H1 (cell line): ENCODE measurements at regions not wholly inside any gene's neighbourhood (a gene's known extent, or its start where the extent isn't known, plus 50 kb on each side); places are given as distances from the start of the nearest gene placed in this dataset.

Experiments used
- CTCF ChIA-PET: fragments of 300-600 bp; sonication (Branson Sonifier 250); formaldehyde crosslinking; loops from one replicate; lab custom pipeline; 2021; ENCODE audit not compliant: partially characterized antibody; lab: Charles Lee
- POLR2A ChIA-PET: fragments of 300-600 bp; sonication (Branson Sonifier 250); formaldehyde crosslinking; loops from one replicate; lab custom pipeline; 2021; ENCODE audit warnings: inconsistent platforms; ENCODE audit not compliant: partially characterized antibody; lab: Charles Lee
- DNase-seq, 2 experiments: peaks; one replicate each; pipeline versions ENCODE4 v3.0.0 to v3.0.0-alpha.2; 2010 to 2022; ENCODE audit warnings: low spot score in 2 of 2, low read depth in 1 of 2, mixed read lengths in 1 of 2
- FAIRE-seq: peaks from 2 replicates; lab custom pipeline; 2011; peaks lifted over from hg19 to GRCh38; lab: Jason Lieb, UNC
- H2AFZ ChIP-seq: 2 replicates; pipeline ENCODE4 v1.8.1; 2012; ENCODE audit warnings: low read length, inconsistent platforms
- H2AK5ac ChIP-seq: 2 replicates; pipeline ENCODE4 v1.6.1; 2013; ENCODE audit warnings: low read depth, low read length
- H2BK120ac ChIP-seq: replicated peaks from 2 replicates; pipeline ENCODE3; 2013; ENCODE audit warnings: low read depth, low read length, inconsistent platforms
- H2BK12ac ChIP-seq: 2 replicates; pipeline ENCODE4 v1.6.1; 2013; ENCODE audit warnings: low read depth, low read length
- H2BK15ac ChIP-seq: 2 replicates; pipeline ENCODE4 v1.6.1; 2013; ENCODE audit warnings: low read length
- H2BK20ac ChIP-seq: 2 replicates; pipeline ENCODE4 v1.6.1; 2013; ENCODE audit warnings: low read length
- H2BK5ac ChIP-seq: 2 replicates; pipeline ENCODE4 v1.6.1; 2013; ENCODE audit warnings: low read depth, low read length
- H3K14ac ChIP-seq: 2 replicates; pipeline ENCODE4 v1.6.1; 2013; ENCODE audit warnings: inconsistent platforms; ENCODE audit not compliant: insufficient read length
- H3K18ac ChIP-seq: 2 replicates; pipeline ENCODE4 v1.6.1; 2013; ENCODE audit warnings: low read length; ENCODE audit errors: extremely low read depth
- H3K23ac ChIP-seq: 2 replicates; pipeline ENCODE4 v1.6.1; 2013; ENCODE audit warnings: inconsistent platforms; ENCODE audit not compliant: insufficient read length
- H3K23me2 ChIP-seq: 2 replicates; pipeline ENCODE4 v1.6.1; 2013; ENCODE audit warnings: low read depth, low read length
- H3K27ac ChIP-seq: 2 replicates; pipeline ENCODE4 v1.6.1; 2011; ENCODE audit warnings: low read depth, low read length, inconsistent platforms
- H3K27me3 ChIP-seq, 4 experiments: replicated peaks in 1 of 4; 1 replicate in 1 of 4; 2 replicates in 3 of 4; pipeline versions ENCODE4 v1.6.1 to v1.8.1; 2011 to 2013; ENCODE audit warnings: low read length in 3 of 4, mild to moderate bottlenecking in 3 of 4, inconsistent platforms in 2 of 4, mixed read lengths in 2 of 4, moderate library complexity in 1 of 4; ENCODE audit not compliant: control insufficient read depth in 3 of 4, insufficient read depth in 3 of 4; ENCODE audit errors: extremely low read depth in 1 of 4
- H3K36me3 ChIP-seq, 4 experiments: 2 replicates each; pipeline versions ENCODE4 v1.6.1 to v1.8.1; 2011 to 2013; ENCODE audit warnings: mild to moderate bottlenecking in 4 of 4, low read length in 3 of 4, moderate library complexity in 2 of 4, control low read depth in 1 of 4, inconsistent platforms in 1 of 4; ENCODE audit not compliant: insufficient read depth in 4 of 4, control insufficient read depth in 2 of 4
- H3K4ac ChIP-seq: replicated peaks from 2 replicates; pipeline ENCODE3; 2013; ENCODE audit warnings: low read length, low read depth, mixed read lengths, inconsistent platforms; ENCODE audit not compliant: insufficient read length
- H3K4me1 ChIP-seq, 4 experiments: replicated peaks in 1 of 4; 1 replicate in 1 of 4; 2 replicates in 3 of 4; pipeline versions ENCODE4 v1.6.1 to v1.8.1; 2011 to 2013; ENCODE audit warnings: low read length in 3 of 4, inconsistent platforms in 2 of 4, mixed read lengths in 1 of 4; ENCODE audit not compliant: insufficient read depth in 4 of 4, control insufficient read depth in 3 of 4
- H3K4me2 ChIP-seq, 2 experiments: 2 replicates each; pipeline versions ENCODE4 v1.6.1 to v1.8.1; 2011 to 2013; ENCODE audit warnings: low read depth in 2 of 2, low read length in 2 of 2, control low read depth in 1 of 2, inconsistent platforms in 1 of 2, mild to moderate bottlenecking in 1 of 2; ENCODE audit not compliant: insufficient read depth in 1 of 2
- H3K4me3 ChIP-seq, 4 experiments: fragments of 200-600, 300-600 bp in 1 of 4; sonication (generic), shearing (Covaris generic), sonication (Bioruptor Twin) in 1 of 4; 2 replicates each; pipeline versions ENCODE4 v1.5.1 to v1.8.1; 2011 to 2016; ENCODE audit warnings: low read length in 4 of 4, low read depth in 3 of 4, control low read depth in 2 of 4, inconsistent platforms in 2 of 4, mild to moderate bottlenecking in 2 of 4, mixed read lengths in 1 of 4, moderate library complexity in 1 of 4; ENCODE audit not compliant: insufficient read depth in 2 of 4; ENCODE audit errors: extremely low read depth in 1 of 4
- H3K56ac ChIP-seq: replicated peaks from 2 replicates; pipeline ENCODE3; 2013; ENCODE audit warnings: low read depth, mild to moderate bottlenecking, mixed read lengths, low read length, inconsistent platforms; ENCODE audit not compliant: insufficient read length
- H3K79me1 ChIP-seq: 2 replicates; pipeline ENCODE4 v1.6.1; 2013; ENCODE audit warnings: low read depth, low read length, control low read depth
- H3K79me2 ChIP-seq, 2 experiments: 2 replicates each; pipeline versions ENCODE4 v1.6.1 to v1.8.1; 2012 to 2013; ENCODE audit warnings: low read length in 2 of 2, mild to moderate bottlenecking in 2 of 2, inconsistent platforms in 1 of 2; ENCODE audit not compliant: insufficient read depth in 2 of 2, control insufficient read depth in 1 of 2
- H3K9ac ChIP-seq, 4 experiments: replicated peaks in 1 of 4; 1 replicate in 1 of 4; 2 replicates in 3 of 4; pipeline versions ENCODE4 v1.6.1 to v1.8.1; 2011 to 2013; ENCODE audit warnings: low read depth in 3 of 4, low read length in 3 of 4, control low read depth in 2 of 4, mild to moderate bottlenecking in 2 of 4, moderate library complexity in 2 of 4, inconsistent platforms in 1 of 4; ENCODE audit errors: extremely low read depth in 1 of 4
- H3K9me3 ChIP-seq, 2 experiments: 2 replicates each; pipeline versions ENCODE4 v1.6.1 to v1.8.1; 2012 to 2013; ENCODE audit warnings: mild to moderate bottlenecking in 2 of 2, moderate library complexity in 2 of 2, control low read depth in 1 of 2, inconsistent platforms in 1 of 2, low read depth in 1 of 2, low read length in 1 of 2, mixed read lengths in 1 of 2; ENCODE audit not compliant: insufficient read depth in 2 of 2
- H4K20me1 ChIP-seq, 2 experiments: replicated peaks in 1 of 2; 2 replicates each; pipeline versions ENCODE3 to v1.8.1; 2011 to 2013; ENCODE audit warnings: inconsistent platforms in 2 of 2, low read length in 2 of 2, mild to moderate bottlenecking in 1 of 2; ENCODE audit not compliant: insufficient read depth in 2 of 2, control insufficient read depth in 1 of 2
- H4K5ac ChIP-seq: 2 replicates; pipeline ENCODE4 v1.6.1; 2013; ENCODE audit warnings: low read length, low read depth, mixed read lengths, inconsistent platforms; ENCODE audit not compliant: insufficient read length
- H4K8ac ChIP-seq: 2 replicates; pipeline ENCODE4 v1.8.0; 2013; ENCODE audit warnings: mild to moderate bottlenecking, moderate library complexity, low read length, inconsistent platforms; ENCODE audit not compliant: insufficient read depth; ENCODE audit errors: extremely low read depth
- H4K91ac ChIP-seq: replicated peaks from 2 replicates; pipeline ENCODE3; 2013; ENCODE audit warnings: low read length, mixed read lengths, inconsistent platforms; ENCODE audit not compliant: insufficient read length
- BACH1 ChIP-seq: IDR thresholded peaks from 2 replicates; pipeline ENCODE4 v1.6.1; 2012; ENCODE audit warnings: low read length, improper control_type of control experiment
- BRCA1 ChIP-seq: IDR thresholded peaks from 2 replicates; pipeline ENCODE4 v1.6.1; 2012; ENCODE audit warnings: low read depth, low read length, improper control_type of control experiment
- CBX8 ChIP-seq: fragments of 300-800, 300-1000 bp; sonication (generic); IDR thresholded peaks from 2 replicates; pipeline ENCODE4 v1.7.1; 2016; ENCODE audit warnings: low read depth, low read length, borderline replicate concordance
- CEBPB ChIP-seq: IDR thresholded peaks from 2 replicates; pipeline ENCODE4 v1.6.1; 2012; ENCODE audit warnings: low read depth, low read length
- CREB1 ChIP-seq: IDR thresholded peaks from 2 replicates; pipeline ENCODE4 v1.6.1; 2012; ENCODE audit warnings: inconsistent platforms
- CTBP2 ChIP-seq: IDR thresholded peaks from 2 replicates; pipeline ENCODE4 v1.7.0; 2011; ENCODE audit warnings: borderline replicate concordance, mild to moderate bottlenecking, moderate library complexity, mixed read lengths, low read length; ENCODE audit not compliant: insufficient read depth, insufficient read length
- EP300 ChIP-seq, 2 experiments: IDR thresholded peaks; 1 replicate in 1 of 2; 2 replicates in 1 of 2; pipeline ENCODE4 v1.6.1; 2011 to 2012; ENCODE audit warnings: low read depth in 2 of 2, low read length in 2 of 2, mild to moderate bottlenecking in 2 of 2, borderline replicate concordance in 1 of 2, inconsistent platforms in 1 of 2, moderate library complexity in 1 of 2
- GABPA ChIP-seq: IDR thresholded peaks from 2 replicates; pipeline ENCODE4 v1.6.1; 2011; ENCODE audit warnings: mild to moderate bottlenecking, low read length, moderate library complexity, borderline replicate concordance; ENCODE audit not compliant: insufficient read depth
- PHF8 ChIP-seq: fragments of 200-600 bp; sonication (generic); conservative IDR thresholded peaks from 2 replicates; pipeline ENCODE4 v1.7.1; 2012; ENCODE audit warnings: low read depth, mild to moderate bottlenecking, inconsistent platforms, low read length, moderate library complexity
- POU5F1 ChIP-seq: IDR thresholded peaks from 2 replicates; pipeline ENCODE4 v1.6.1; 2011; ENCODE audit warnings: low read depth, mild to moderate bottlenecking, low read length, moderate library complexity
- RFX5 ChIP-seq: IDR thresholded peaks from 2 replicates; pipeline ENCODE4 v1.6.1; 2011; ENCODE audit warnings: low read depth, low read length, improper control_type of control experiment, borderline replicate concordance
- SRF ChIP-seq: IDR thresholded peaks from 2 replicates; pipeline ENCODE4 v1.6.1; 2011; ENCODE audit warnings: mild to moderate bottlenecking, low read depth, low read length, moderate library complexity
- TCF12 ChIP-seq: IDR thresholded peaks from 2 replicates; pipeline ENCODE4 v1.6.1; 2011; ENCODE audit warnings: low read depth, mild to moderate bottlenecking, low read length
- WGBS, 2 experiments: shearing (Covaris generic) in 1 of 2; methylation state at CpG; one replicate each; pipeline versions ENCODE4 v1.1.6 to v1.1.7; 2013 to 2015; ENCODE audit warnings: low lambda C conversion rate in 2 of 2, mixed read lengths in 2 of 2, inconsistent platforms in 1 of 2, low coverage in 1 of 2, missing lambda C conversion rate in 1 of 2; ENCODE audit not compliant: insufficient replicate concordance in 2 of 2, insufficient coverage in 1 of 2, insufficient read length in 1 of 2; ENCODE audit errors: extremely low coverage in 1 of 2, missing lambda C conversion rate in 1 of 2; 5-methylcytosine and 5-hydroxymethylcytosine counted together
- TF ChIP-seq, protein P1 (sequence below): IDR thresholded peaks from 2 replicates; pipeline ENCODE4 v1.6.1; 2012; ENCODE audit warnings: low read length, inconsistent platforms

DNA sequence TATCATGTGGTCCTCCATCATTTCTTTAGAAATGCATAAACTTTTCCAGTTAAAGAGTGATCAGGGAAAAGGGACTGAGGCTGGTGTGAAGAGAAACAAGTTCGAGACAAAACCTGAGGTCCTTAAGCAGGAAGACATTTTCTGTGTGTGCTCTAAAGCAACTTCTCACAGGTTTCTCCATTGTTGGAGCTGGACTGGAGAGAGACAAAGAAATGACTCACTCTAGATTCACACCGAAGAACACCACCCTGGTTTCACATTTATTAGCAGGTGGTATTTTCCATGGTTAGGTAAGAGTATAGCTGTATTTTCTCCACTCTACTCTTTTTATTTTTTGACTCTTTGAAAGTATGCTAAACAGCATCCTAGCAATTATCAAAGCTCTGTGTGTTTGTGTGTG lies 736.4 kb downstream of the KCNA4 start:
- Histone ChIP-seq H4K91ac (no peak overlapping the region), H2AFZ (0 out of 2 replicates have a peak overlapping the region, but pooled peaks have one; percentile 79), H3K27ac (no peak overlapping the region), H3K18ac (no peak overlapping the region), H2AK5ac (no peak overlapping the region), H3K79me2 (no peaks in the 10 kb centered on the region), H3K4ac (no peak overlapping the region), H4K5ac (no peak overlapping the region), H3K23ac (no peak overlapping the region), H3K4me3 (no peak overlapping the region), H4K8ac (no peak overlapping the region), H3K36me3 (no peaks in the 10 kb centered on the region), H2BK12ac (no peak overlapping the region), H2BK120ac (no peak overlapping the region), H3K56ac (no peak overlapping the region), H3K79me1 (no peaks in the 10 kb centered on the region), H3K27me3 (no peaks in the 10 kb centered on the region), H2BK20ac (no peak overlapping the region), H3K9ac (no peak overlapping the region), H3K14ac (no peak overlapping the region), H3K9me3 (no peaks in the 10 kb centered on the region), H2BK5ac (no peak overlapping the region), H3K23me2 (no peaks in the 10 kb centered on the region), H3K4me1 (no peaks in the 10 kb centered on the region), H4K20me1 (no peaks in the 10 kb centered on the region), H3K4me2 (no peak overlapping the region), H2BK15ac (no peak overlapping the region)
- no peak for FAIRE-seq
- CTCF ChIA-PET, result interaction anchor here (1.0 kb wide), 2 partner anchors 9 to 15 kb away, joined by 3 read pairs; no protein-coding TSS in a partner anchor
- POLR2A ChIA-PET, result no interaction called here
- WGBS, 2 experiments, result 90% methylated on average over 2 of the region's 2 CpGs; no CpG with 5 or more reads in 1 of the 2 experiments
- no peak for DNase-seq
- TF ChIP-seq EP300 (IDR thresholded peaks at IDR 0.05; ENCODE audit: borderline replicate concordance in 1 of 2, low read depth in 2 of 2, low read length in 2 of 2), result no peak
- TF ChIP-seq SRF, result no peak
- no peak for TF ChIP-seq CBX8
- TF ChIP-seq POU5F1, result no peak
- no peak for TF ChIP-seq PHF8
- no peak for TF ChIP-seq GABPA
- no peak for TF ChIP-seq BACH1
- TF ChIP-seq CREB1, result no peak
- TF ChIP-seq, protein P1, sequence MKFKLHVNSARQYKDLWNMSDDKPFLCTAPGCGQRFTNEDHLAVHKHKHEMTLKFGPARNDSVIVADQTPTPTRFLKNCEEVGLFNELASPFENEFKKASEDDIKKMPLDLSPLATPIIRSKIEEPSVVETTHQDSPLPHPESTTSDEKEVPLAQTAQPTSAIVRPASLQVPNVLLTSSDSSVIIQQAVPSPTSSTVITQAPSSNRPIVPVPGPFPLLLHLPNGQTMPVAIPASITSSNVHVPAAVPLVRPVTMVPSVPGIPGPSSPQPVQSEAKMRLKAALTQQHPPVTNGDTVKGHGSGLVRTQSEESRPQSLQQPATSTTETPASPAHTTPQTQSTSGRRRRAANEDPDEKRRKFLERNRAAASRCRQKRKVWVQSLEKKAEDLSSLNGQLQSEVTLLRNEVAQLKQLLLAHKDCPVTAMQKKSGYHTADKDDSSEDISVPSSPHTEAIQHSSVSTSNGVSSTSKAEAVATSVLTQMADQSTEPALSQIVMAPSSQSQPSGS, result no peak
- no peak for TF ChIP-seq BRCA1
- no peak for TF ChIP-seq TCF12
- no peak for TF ChIP-seq CEBPB
- no peak for TF ChIP-seq CTBP2
- no peak for TF ChIP-seq RFX5
